ENCODE measurements at regions not wholly inside any gene's neighbourhood (a gene's known extent, or its start where the extent isn't known, plus 50 kb on each side); places are given as distances from the start of the nearest gene placed in this dataset.

- Histone ChIP-seq H4K91ac (ENCODE audit: low read length) (no peak overlapping the region), H3K9me3 (ENCODE audit: control insufficient read depth, low read length) (no peaks in the 10 kb centered on the region), H3K14ac (ENCODE audit: low read length in 2 of 2) (no peak overlapping the region), H3K4me3 (ENCODE audit: insufficient read depth in 1 of 2, low read depth in 1 of 2, low read length in 2 of 2) (no peak overlapping the region), H2BK12ac (ENCODE audit: low read length in 2 of 2) (no peak overlapping the region), H3K23ac (ENCODE audit: low read length in 2 of 2) (no peak overlapping the region), H2BK15ac (ENCODE audit: low read depth, poor library complexity, severe bottlenecking) (no peak overlapping the region), H3K79me1 (replicated peaks; ENCODE audit: low read length, poor library complexity, severe bottlenecking) (no peaks in the 10 kb centered on the region), H2AFZ (ENCODE audit: low read depth, low read length) (no peak overlapping the region), H4K8ac (ENCODE audit: low read length) (no peak overlapping the region), H3K36me3 (ENCODE audit: control insufficient read depth in 1 of 2, insufficient read depth in 2 of 2, low read depth in 1 of 2, low read length in 2 of 2) (no peaks in the 10 kb centered on the region), H3K4me2 (ENCODE audit: low read length, poor library complexity, severe bottlenecking) (no peak overlapping the region), H2BK5ac (ENCODE audit: low read depth, low read length, poor library complexity, severe bottlenecking) (no peak overlapping the region), H3K4me1 (ENCODE audit: control insufficient read depth, insufficient read depth, low read depth, low read length) (no peaks in the 10 kb centered on the region), H3K27ac (ENCODE audit: low read length, poor library complexity, severe bottlenecking) (no peak overlapping the region), H3K4ac (ENCODE audit: low read depth in 1 of 2, low read length in 2 of 2) (no peak overlapping the region), H3K9ac (ENCODE audit: low read length) (no peak overlapping the region), H2AK5ac (ENCODE audit: low read length, severe bottlenecking) (no peak overlapping the region), H3K27me3 (ENCODE audit: control insufficient read depth in 1 of 2, insufficient read depth in 1 of 2, low read length in 2 of 2) (no peaks in the 10 kb centered on the region), H3K18ac (ENCODE audit: low read depth in 1 of 2, low read length in 2 of 2) (no peak overlapping the region), H2BK120ac (ENCODE audit: low read depth, low read length) (no peak overlapping the region)
- WGBS = 98% methylated on average over 1 of the region's 2 CpGs
- DNase-seq = no peak
Observed at GRCh38 chr3:99521551-99521950, 116.8 kb upstream of the COL8A1 start.

GRCh38 chr3:99520513-99520912, 117.9 kb upstream of the COL8A1 start:
- no peaks in the 10 kb centered on the region for H3K36me3 ChIP-seq (ENCODE audit: control insufficient read depth in 1 of 2, insufficient read depth in 2 of 2, low read depth in 1 of 2, low read length in 2 of 2)
- no peak overlapping the region for H2BK120ac ChIP-seq (ENCODE audit: low read depth, low read length)

GRCh38 chr3:99516936-99517335, 121.5 kb upstream of the COL8A1 start:
- Histone ChIP-seq H3K4me3 (ENCODE audit: insufficient read depth in 1 of 2, low read depth in 1 of 2, low read length in 2 of 2) (no peak overlapping the region), H4K8ac (ENCODE audit: low read length) (no peak overlapping the region), H3K4me2 (ENCODE audit: low read length, poor library complexity, severe bottlenecking) (no peak overlapping the region), H2AFZ (ENCODE audit: low read depth, low read length) (no peak overlapping the region), H2BK120ac (ENCODE audit: low read depth, low read length) (no peak overlapping the region), H3K9ac (ENCODE audit: low read length) (no peak overlapping the region), H3K9me3 (ENCODE audit: control insufficient read depth, low read length) (no peaks in the 10 kb centered on the region), H4K91ac (ENCODE audit: low read length) (no peak overlapping the region), H3K27ac (ENCODE audit: low read length, poor library complexity, severe bottlenecking) (no peak overlapping the region), H3K18ac (ENCODE audit: low read depth in 1 of 2, low read length in 2 of 2) (no peak overlapping the region), H3K4me1 (ENCODE audit: control insufficient read depth, insufficient read depth, low read depth, low read length) (no peaks in the 10 kb centered on the region), H2BK15ac (ENCODE audit: low read depth, poor library complexity, severe bottlenecking) (no peak overlapping the region), H3K79me1 (replicated peaks; ENCODE audit: low read length, poor library complexity, severe bottlenecking) (no peaks in the 10 kb centered on the region), H3K4ac (ENCODE audit: low read depth in 1 of 2, low read length in 2 of 2) (no peak overlapping the region), H2AK5ac (ENCODE audit: low read length, severe bottlenecking) (peak overlapping the region; percentile 70), H2BK5ac (ENCODE audit: low read depth, low read length, poor library complexity, severe bottlenecking) (peak overlapping the region; percentile 70), H2BK12ac (ENCODE audit: low read length in 2 of 2) (no peak overlapping the region), H3K23ac (ENCODE audit: low read length in 2 of 2) (no peak overlapping the region), H3K36me3 (ENCODE audit: control insufficient read depth in 1 of 2, insufficient read depth in 2 of 2, low read depth in 1 of 2, low read length in 2 of 2) (no peaks in the 10 kb centered on the region), H3K14ac (ENCODE audit: low read length in 2 of 2) (no peak overlapping the region), H3K27me3 (ENCODE audit: control insufficient read depth in 1 of 2, insufficient read depth in 1 of 2, low read length in 2 of 2) (no peaks in the 10 kb centered on the region)
- WGBS = no CpG with 5 or more reads among the region's 1 CpG
- DNase-seq = no peak

More at GRCh38 chr3:99520513-99520912, 117.9 kb upstream of the COL8A1 start:
- Histone ChIP-seq H2AFZ (ENCODE audit: low read depth, low read length) (no peak overlapping the region), H3K9ac (ENCODE audit: low read length) (no peak overlapping the region), H3K14ac (ENCODE audit: low read length in 2 of 2) (no peak overlapping the region), H2BK12ac (ENCODE audit: low read length in 2 of 2) (no peak overlapping the region), H3K79me1 (replicated peaks; ENCODE audit: low read length, poor library complexity, severe bottlenecking) (no peaks in the 10 kb centered on the region), H3K9me3 (ENCODE audit: control insufficient read depth, low read length) (no peaks in the 10 kb centered on the region), H3K4me3 (ENCODE audit: insufficient read depth in 1 of 2, low read depth in 1 of 2, low read length in 2 of 2) (no peak overlapping the region), H4K8ac (ENCODE audit: low read length) (no peak overlapping the region), H2BK5ac (ENCODE audit: low read depth, low read length, poor library complexity, severe bottlenecking) (no peak overlapping the region), H3K23ac (ENCODE audit: low read length in 2 of 2) (no peak overlapping the region), H3K27ac (ENCODE audit: low read length, poor library complexity, severe bottlenecking) (no peak overlapping the region), H3K18ac (ENCODE audit: low read depth in 1 of 2, low read length in 2 of 2) (no peak overlapping the region), H2AK5ac (ENCODE audit: low read length, severe bottlenecking) (no peak overlapping the region), H3K4ac (ENCODE audit: low read depth in 1 of 2, low read length in 2 of 2) (no peak overlapping the region), H3K27me3 (ENCODE audit: control insufficient read depth in 1 of 2, insufficient read depth in 1 of 2, low read length in 2 of 2) (no peaks in the 10 kb centered on the region), H2BK15ac (ENCODE audit: low read depth, poor library complexity, severe bottlenecking) (no peak overlapping the region), H3K4me1 (ENCODE audit: control insufficient read depth, insufficient read depth, low read depth, low read length) (no peaks in the 10 kb centered on the region), H4K91ac (ENCODE audit: low read length) (no peak overlapping the region), H3K4me2 (ENCODE audit: low read length, poor library complexity, severe bottlenecking) (no peak overlapping the region)
- no peak for DNase-seq

GRCh38 chr3:99515891-99516290, 122.5 kb upstream of the COL8A1 start:
- H3K18ac ChIP-seq (ENCODE audit: low read depth in 1 of 2, low read length in 2 of 2) = no peak overlapping the region
- H3K36me3 ChIP-seq (ENCODE audit: control insufficient read depth in 1 of 2, insufficient read depth in 2 of 2, low read depth in 1 of 2, low read length in 2 of 2) = no peaks in the 10 kb centered on the region
- no peak overlapping the region for H3K14ac ChIP-seq (ENCODE audit: low read length in 2 of 2)
- no peaks in the 10 kb centered on the region for H3K27me3 ChIP-seq (ENCODE audit: control insufficient read depth in 1 of 2, insufficient read depth in 1 of 2, low read length in 2 of 2)
- H2BK15ac ChIP-seq (ENCODE audit: low read depth, poor library complexity, severe bottlenecking) = no peak overlapping the region
- H3K4me3 ChIP-seq (ENCODE audit: insufficient read depth in 1 of 2, low read depth in 1 of 2, low read length in 2 of 2) = no peak overlapping the region
- no peak for DNase-seq
- no peaks in the 10 kb centered on the region for H3K4me1 ChIP-seq (ENCODE audit: control insufficient read depth, insufficient read depth, low read depth, low read length)
- H3K27ac ChIP-seq (ENCODE audit: low read length, poor library complexity, severe bottlenecking) = no peak overlapping the region
- no peak overlapping the region for H3K4me2 ChIP-seq (ENCODE audit: low read length, poor library complexity, severe bottlenecking)
- WGBS = over 99% methylated on average over 4 of the region's 4 CpGs
- H2AFZ ChIP-seq (ENCODE audit: low read depth, low read length) = no peak overlapping the region
- no peaks in the 10 kb centered on the region for H3K9me3 ChIP-seq (ENCODE audit: control insufficient read depth, low read length)
- no peak overlapping the region for H2BK12ac ChIP-seq (ENCODE audit: low read length in 2 of 2)
- H3K23ac ChIP-seq (ENCODE audit: low read length in 2 of 2) = no peak overlapping the region
- H2BK5ac ChIP-seq (ENCODE audit: low read depth, low read length, poor library complexity, severe bottlenecking) = no peak overlapping the region
- no peaks in the 10 kb centered on the region for H3K79me1 ChIP-seq (replicated peaks; ENCODE audit: low read length, poor library complexity, severe bottlenecking)
- H3K9ac ChIP-seq (ENCODE audit: low read length) = no peak overlapping the region
- no peak overlapping the region for H4K8ac ChIP-seq (ENCODE audit: low read length)
- no peak overlapping the region for H2BK120ac ChIP-seq (ENCODE audit: low read depth, low read length)
- H4K91ac ChIP-seq (ENCODE audit: low read length) = no peak overlapping the region
- H2AK5ac ChIP-seq (ENCODE audit: low read length, severe bottlenecking) = no peak overlapping the region
- no peak overlapping the region for H3K4ac ChIP-seq (ENCODE audit: low read depth in 1 of 2, low read length in 2 of 2)
